ENCODE measurements at regions not wholly inside any gene's neighbourhood (a gene's known extent, or its start where the extent isn't known, plus 50 kb on each side); places are given as distances from the start of the nearest gene placed in this dataset.

- TF ChIP-seq CTCF (IDR thresholded peaks at IDR 0.05; ENCODE audit: extremely low read depth, low read depth, low read length) = no peak
- H3K79me2 ChIP-seq (ENCODE audit: insufficient read depth, low read length) = no peaks in the 10 kb centered on the region
- no peaks in the 10 kb centered on the region for H3K27me3 ChIP-seq (ENCODE audit: insufficient read depth, low read length)
- H2AFZ ChIP-seq (ENCODE audit: low read length) = no peak overlapping the region
- peaks cover 2% of the 10 kb centered on the region for H3K4me1 ChIP-seq (ENCODE audit: insufficient read depth, low read length)
- no peak overlapping the region for H3K4me2 ChIP-seq (ENCODE audit: insufficient read depth, low read length)
- no peak for DNase-seq (ENCODE audit: insufficient read length, low spot score, missing footprints)
- no peaks in the 10 kb centered on the region for H3K36me3 ChIP-seq (ENCODE audit: insufficient read depth, low read length)
- H3K4me3 ChIP-seq (ENCODE audit: insufficient read depth, low read length) = no peak overlapping the region
- H4K20me1 ChIP-seq (ENCODE audit: insufficient read depth, low read length) = no peaks in the 10 kb centered on the region
- peaks cover 2% of the 10 kb centered on the region for H3K9me3 ChIP-seq (ENCODE audit: low read depth, low read length)
- H3K27ac ChIP-seq (ENCODE audit: low read depth, low read length) = no peak overlapping the region
These were observed 186.5 kb upstream of the ANKRD55 start for GRCh38 chr5:56419667-56420066.

- Histone ChIP-seq H3K4me1 (ENCODE audit: insufficient read depth, low read length) (peaks cover 2% of the 10 kb centered on the region), H2AFZ (ENCODE audit: low read length) (no peak overlapping the region), H3K79me2 (ENCODE audit: insufficient read depth, low read length) (no peaks in the 10 kb centered on the region), H3K4me3 (ENCODE audit: insufficient read depth, low read length) (no peak overlapping the region), H3K9me3 (ENCODE audit: low read depth, low read length) (peaks cover 2% of the 10 kb centered on the region), H4K20me1 (ENCODE audit: insufficient read depth, low read length) (no peaks in the 10 kb centered on the region), H3K36me3 (ENCODE audit: insufficient read depth, low read length) (no peaks in the 10 kb centered on the region), H3K27ac (ENCODE audit: low read depth, low read length) (no peak overlapping the region), H3K4me2 (ENCODE audit: insufficient read depth, low read length) (no peak overlapping the region), H3K27me3 (ENCODE audit: insufficient read depth, low read length) (peaks cover 7% of the 10 kb centered on the region)
- no peak for DNase-seq (ENCODE audit: insufficient read length, low spot score, missing footprints)
- no peak for TF ChIP-seq CTCF (IDR thresholded peaks at IDR 0.05; ENCODE audit: extremely low read depth, low read depth, low read length)
These were observed 182.2 kb upstream of the ANKRD55 start for GRCh38 chr5:56415356-56415765.

- Histone ChIP-seq H3K79me2 (ENCODE audit: insufficient read depth, low read length) (no peaks in the 10 kb centered on the region), H4K20me1 (ENCODE audit: insufficient read depth, low read length) (no peaks in the 10 kb centered on the region), H3K27ac (ENCODE audit: low read depth, low read length) (no peak overlapping the region), H3K27me3 (ENCODE audit: insufficient read depth, low read length) (peaks cover 7% of the 10 kb centered on the region), H3K4me1 (ENCODE audit: insufficient read depth, low read length) (peaks cover 10% of the 10 kb centered on the region), H3K4me2 (ENCODE audit: insufficient read depth, low read length) (no peak overlapping the region), H3K36me3 (ENCODE audit: insufficient read depth, low read length) (no peaks in the 10 kb centered on the region), H3K4me3 (ENCODE audit: insufficient read depth, low read length) (no peak overlapping the region), H3K9me3 (ENCODE audit: low read depth, low read length) (no peaks in the 10 kb centered on the region), H2AFZ (ENCODE audit: low read length) (no peak overlapping the region)
- TF ChIP-seq CTCF (IDR thresholded peaks at IDR 0.05; ENCODE audit: extremely low read depth, low read depth, low read length) = no peak
- no peak for DNase-seq (ENCODE audit: insufficient read length, low spot score, missing footprints)
These were observed 180.9 kb upstream of the ANKRD55 start for GRCh38 chr5:56414066-56414465.

GRCh38 chr5:56413546-56413945 lies 180.4 kb upstream of the ANKRD55 start:
- no peak overlapping the region for H3K4me2 ChIP-seq (ENCODE audit: insufficient read depth, low read length)
- peaks cover 10% of the 10 kb centered on the region for H3K4me1 ChIP-seq (ENCODE audit: insufficient read depth, low read length)
- no peak overlapping the region for H3K4me3 ChIP-seq (ENCODE audit: insufficient read depth, low read length)
- no peaks in the 10 kb centered on the region for H4K20me1 ChIP-seq (ENCODE audit: insufficient read depth, low read length)
- peaks cover 7% of the 10 kb centered on the region for H3K27me3 ChIP-seq (ENCODE audit: insufficient read depth, low read length)
- H3K27ac ChIP-seq (ENCODE audit: low read depth, low read length) = no peak overlapping the region
- TF ChIP-seq CTCF (IDR thresholded peaks at IDR 0.05; ENCODE audit: extremely low read depth, low read depth, low read length) = no peak
- H3K9me3 ChIP-seq (ENCODE audit: low read depth, low read length) = no peaks in the 10 kb centered on the region
- H3K36me3 ChIP-seq (ENCODE audit: insufficient read depth, low read length) = no peaks in the 10 kb centered on the region
- no peak for DNase-seq (ENCODE audit: insufficient read length, low spot score, missing footprints)
- no peaks in the 10 kb centered on the region for H3K79me2 ChIP-seq (ENCODE audit: insufficient read depth, low read length)
- H2AFZ ChIP-seq (ENCODE audit: low read length) = no peak overlapping the region

All from osteoblast (primary cell).